OCI-LY1 (cell line): ENCODE measurements at regions not wholly inside any gene's neighbourhood (a gene's known extent, or its start where the extent isn't known, plus 50 kb on each side); places are given as distances from the start of the nearest gene placed in this dataset.

ENCODE experiments used
- EZH2 ChIP-seq: fragments of 200-600 bp; sonication (generic), shearing (Covaris generic); IDR thresholded peaks from 2 replicates; pipeline ENCODE4 v1.8.0; 2017; ENCODE audit warnings: borderline replicate concordance, mixed run types, mild to moderate bottlenecking, antibody characterized with exemption, low read length, moderate library complexity, mixed read lengths
- TF ChIP-seq, protein P1 (sequence below): fragments of 200-600 bp; sonication (generic), shearing (Covaris generic); IDR thresholded peaks from 2 replicates; pipeline ENCODE4 v1.5.1; 2017; ENCODE audit warnings: mild to moderate bottlenecking, antibody characterized with exemption, low read length, moderate library complexity, mixed read lengths

DNA sequence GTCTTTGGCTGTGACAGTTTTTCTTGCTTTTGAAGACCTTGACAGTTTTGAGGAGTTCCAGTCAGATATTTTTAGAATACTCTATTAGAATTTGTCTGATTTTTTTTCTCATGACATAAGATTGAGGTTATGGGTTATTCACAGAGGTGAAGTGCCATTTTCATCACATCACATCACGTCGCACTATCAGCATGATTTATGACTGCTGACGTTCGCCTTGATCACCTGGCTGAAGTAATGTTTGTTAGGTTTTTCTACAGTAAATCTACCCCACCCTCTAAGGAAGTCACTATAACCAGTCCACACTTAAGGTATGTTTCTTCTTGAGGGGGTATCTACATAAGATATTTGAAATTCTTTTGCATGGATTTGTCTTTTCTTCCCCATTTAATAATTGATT is 169.7 kb downstream of the NDFIP2 start:
- TF ChIP-seq, protein P1, sequence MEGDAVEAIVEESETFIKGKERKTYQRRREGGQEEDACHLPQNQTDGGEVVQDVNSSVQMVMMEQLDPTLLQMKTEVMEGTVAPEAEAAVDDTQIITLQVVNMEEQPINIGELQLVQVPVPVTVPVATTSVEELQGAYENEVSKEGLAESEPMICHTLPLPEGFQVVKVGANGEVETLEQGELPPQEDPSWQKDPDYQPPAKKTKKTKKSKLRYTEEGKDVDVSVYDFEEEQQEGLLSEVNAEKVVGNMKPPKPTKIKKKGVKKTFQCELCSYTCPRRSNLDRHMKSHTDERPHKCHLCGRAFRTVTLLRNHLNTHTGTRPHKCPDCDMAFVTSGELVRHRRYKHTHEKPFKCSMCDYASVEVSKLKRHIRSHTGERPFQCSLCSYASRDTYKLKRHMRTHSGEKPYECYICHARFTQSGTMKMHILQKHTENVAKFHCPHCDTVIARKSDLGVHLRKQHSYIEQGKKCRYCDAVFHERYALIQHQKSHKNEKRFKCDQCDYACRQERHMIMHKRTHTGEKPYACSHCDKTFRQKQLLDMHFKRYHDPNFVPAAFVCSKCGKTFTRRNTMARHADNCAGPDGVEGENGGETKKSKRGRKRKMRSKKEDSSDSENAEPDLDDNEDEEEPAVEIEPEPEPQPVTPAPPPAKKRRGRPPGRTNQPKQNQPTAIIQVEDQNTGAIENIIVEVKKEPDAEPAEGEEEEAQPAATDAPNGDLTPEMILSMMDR, result no peak
- no peak for TF ChIP-seq EZH2
